ENCODE measurements at regions not wholly inside any gene's neighbourhood (a gene's known extent, or its start where the extent isn't known, plus 50 kb on each side); places are given as distances from the start of the nearest gene placed in this dataset.

- TF ChIP-seq CTCF (IDR thresholded peaks at IDR 0.05) = no peak
- no peak for TF ChIP-seq EZH2 (IDR thresholded peaks at IDR 0.05; ENCODE audit: borderline replicate concordance, insufficient read depth, low read depth, low read length, poor library complexity, severe bottlenecking)
Measured at GRCh38 chr12:29996993-29997392, 213.3 kb upstream of the TMTC1 start.
